Tibial nerve (tissue), 4 donors: ENCODE measurements at regions not wholly inside any gene's neighbourhood (a gene's known extent, or its start where the extent isn't known, plus 50 kb on each side); places are given as distances from the start of the nearest gene placed in this dataset.

Experiments
- DNase-seq, 2 donors: peaks; one replicate each; pipeline ENCODE4 v3.0.0-alpha.2; 2019; ENCODE audit warnings: low spot score in 2 of 2
- H3K27ac ChIP-seq, 4 donors: fragments of 200-600 bp; sonication (generic) in 3 of 4; one replicate each; pipeline ENCODE4 v1.5.1; 2017 to 2019; ENCODE audit warnings: mild to moderate bottlenecking in 1 of 4
- H3K27me3 ChIP-seq, 2 donors: fragments of 200-600 bp; sonication (generic) in 1 of 2; one replicate each; pipeline versions ENCODE4 v1.5.1 to v1.6.0; 2017 to 2019
- H3K36me3 ChIP-seq, 3 donors: fragments of 200-600 bp; sonication (generic); one replicate each; pipeline ENCODE4 v1.5.1; 2018 to 2019
- H3K4me1 ChIP-seq, 4 donors: fragments of 200-600 bp; sonication (generic) in 3 of 4; one replicate each; pipeline ENCODE4 v1.5.1; 2017 to 2019
- H3K4me3 ChIP-seq, 4 donors: fragments of 200-600 bp; sonication (generic) in 3 of 4; one replicate each; pipeline ENCODE4 v1.5.1; 2017 to 2019; ENCODE audit warnings: mild to moderate bottlenecking in 1 of 4, moderate library complexity in 1 of 4
- H3K9me3 ChIP-seq, 4 donors: fragments of 200-600 bp; sonication (generic) in 3 of 4; one replicate each; pipeline ENCODE4 v1.5.1; 2017 to 2019
- EP300 ChIP-seq, 2 donors: sonication (generic); formaldehyde crosslinking; IDR thresholded peaks; one replicate each; pipeline ENCODE4 v1.6.1; 2017; ENCODE audit warnings: antibody characterized with exemption in 2 of 2, mild to moderate bottlenecking in 1 of 2
- POLR2A ChIP-seq, 2 donors: fragments of 450-650 bp; IDR thresholded peaks; one replicate each; pipeline ENCODE4 v1.6.1; 2017; ENCODE audit warnings: antibody characterized with exemption in 2 of 2, mild to moderate bottlenecking in 2 of 2, moderate library complexity in 2 of 2
- WGBS, 2 donors: methylation state at CpG; one replicate each; pipeline ENCODE4 v1.1.5; 2018; 5-methylcytosine and 5-hydroxymethylcytosine counted together
- TF ChIP-seq, protein P1 (sequence below), 5 experiments: fragments of 200-600 bp in 3 of 5; fragments of 450-650 bp in 2 of 5; sonication (generic) in 3 of 5; IDR thresholded peaks; one replicate each; pipeline ENCODE4 v1.5.1; 2016 to 2019; ENCODE audit warnings: antibody characterized with exemption in 5 of 5, mild to moderate bottlenecking in 3 of 5, moderate library complexity in 2 of 5

DNA sequence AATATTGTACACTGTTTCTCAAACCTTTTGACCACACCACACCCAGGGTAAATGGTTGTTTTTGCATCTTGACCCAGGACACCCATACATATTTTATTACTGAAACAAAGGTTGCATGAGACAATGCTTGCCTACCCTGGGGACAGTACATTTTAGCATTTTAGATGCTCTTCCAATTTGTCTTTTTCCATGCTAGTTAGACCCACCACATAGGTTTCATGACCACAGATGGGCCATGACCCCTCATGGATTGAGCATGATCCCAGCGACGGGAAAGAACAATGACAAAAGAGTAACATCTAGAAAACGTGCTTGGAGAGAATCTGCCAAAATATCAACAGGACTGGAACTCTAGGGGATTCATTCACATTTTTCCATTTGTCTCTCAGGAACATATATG, 161.0 kb upstream of the PFN2 start:
- DNase-seq, result no peak
- H3K9me3 ChIP-seq, result no peaks in the 10 kb centered on the region
- H3K4me3 ChIP-seq, result no peak overlapping the region
- no peak overlapping the region for H3K27ac ChIP-seq
- WGBS, 2 donors, result 71 to 80% methylated on average over 3 of the region's 3 CpGs
- H3K36me3 ChIP-seq, result no peaks in the 10 kb centered on the region
- peaks cover 0 to 14% (median 0%) of the 10 kb centered on the region in 4 donors for H3K4me1 ChIP-seq
- no peaks in the 10 kb centered on the region for H3K27me3 ChIP-seq
- TF ChIP-seq EP300 (IDR thresholded peaks at IDR 0.05), result no peak
- TF ChIP-seq POLR2A (IDR thresholded peaks at IDR 0.05), result no peak
- TF ChIP-seq, protein P1, sequence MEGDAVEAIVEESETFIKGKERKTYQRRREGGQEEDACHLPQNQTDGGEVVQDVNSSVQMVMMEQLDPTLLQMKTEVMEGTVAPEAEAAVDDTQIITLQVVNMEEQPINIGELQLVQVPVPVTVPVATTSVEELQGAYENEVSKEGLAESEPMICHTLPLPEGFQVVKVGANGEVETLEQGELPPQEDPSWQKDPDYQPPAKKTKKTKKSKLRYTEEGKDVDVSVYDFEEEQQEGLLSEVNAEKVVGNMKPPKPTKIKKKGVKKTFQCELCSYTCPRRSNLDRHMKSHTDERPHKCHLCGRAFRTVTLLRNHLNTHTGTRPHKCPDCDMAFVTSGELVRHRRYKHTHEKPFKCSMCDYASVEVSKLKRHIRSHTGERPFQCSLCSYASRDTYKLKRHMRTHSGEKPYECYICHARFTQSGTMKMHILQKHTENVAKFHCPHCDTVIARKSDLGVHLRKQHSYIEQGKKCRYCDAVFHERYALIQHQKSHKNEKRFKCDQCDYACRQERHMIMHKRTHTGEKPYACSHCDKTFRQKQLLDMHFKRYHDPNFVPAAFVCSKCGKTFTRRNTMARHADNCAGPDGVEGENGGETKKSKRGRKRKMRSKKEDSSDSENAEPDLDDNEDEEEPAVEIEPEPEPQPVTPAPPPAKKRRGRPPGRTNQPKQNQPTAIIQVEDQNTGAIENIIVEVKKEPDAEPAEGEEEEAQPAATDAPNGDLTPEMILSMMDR (IDR thresholded peaks at IDR 0.05), result no peak

DNA sequence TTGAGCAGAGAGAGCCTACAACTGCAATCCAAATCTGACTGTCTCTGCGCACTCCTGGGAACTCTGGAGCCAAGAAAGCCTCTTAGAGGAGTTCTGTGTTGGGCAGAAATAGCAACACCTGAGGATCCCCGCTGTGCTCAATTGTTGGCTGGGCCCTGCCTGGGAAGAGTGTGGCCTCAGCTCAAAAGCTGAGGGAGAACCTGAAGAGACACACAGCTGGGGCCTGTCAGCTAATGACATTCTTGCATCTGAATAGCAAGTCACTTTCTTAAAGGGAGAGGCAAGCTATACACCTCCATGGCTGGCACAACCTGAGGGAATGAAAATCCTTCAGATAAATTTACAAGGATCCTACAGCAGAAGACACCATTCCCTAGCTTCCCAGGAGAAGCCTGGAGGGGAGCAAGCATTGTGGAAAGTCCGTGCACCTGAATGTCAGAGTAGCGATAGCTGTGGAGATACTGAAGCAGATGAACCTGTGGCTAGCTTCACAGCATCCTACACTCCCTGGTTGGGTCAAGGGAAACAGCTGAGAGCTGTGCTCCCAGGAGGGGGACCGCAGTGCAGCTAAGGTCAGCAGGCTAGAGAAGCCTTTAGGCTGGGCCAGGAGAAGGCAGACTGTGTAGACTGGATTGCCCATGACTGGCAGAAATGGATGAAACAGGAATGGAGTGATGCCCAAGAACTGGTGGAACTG, 159.9 kb upstream of the PFN2 start:
- TF ChIP-seq POLR2A (IDR thresholded peaks at IDR 0.05) (no peak), EP300 (IDR thresholded peaks at IDR 0.05) (no peak)
- TF ChIP-seq, protein P1 (IDR thresholded peaks at IDR 0.05), result no peak
- 87 to 91% methylated on average over 5 of the region's 5 CpGs for WGBS, 2 donors
- no peaks in the 10 kb centered on the region for H3K36me3 ChIP-seq

DNA sequence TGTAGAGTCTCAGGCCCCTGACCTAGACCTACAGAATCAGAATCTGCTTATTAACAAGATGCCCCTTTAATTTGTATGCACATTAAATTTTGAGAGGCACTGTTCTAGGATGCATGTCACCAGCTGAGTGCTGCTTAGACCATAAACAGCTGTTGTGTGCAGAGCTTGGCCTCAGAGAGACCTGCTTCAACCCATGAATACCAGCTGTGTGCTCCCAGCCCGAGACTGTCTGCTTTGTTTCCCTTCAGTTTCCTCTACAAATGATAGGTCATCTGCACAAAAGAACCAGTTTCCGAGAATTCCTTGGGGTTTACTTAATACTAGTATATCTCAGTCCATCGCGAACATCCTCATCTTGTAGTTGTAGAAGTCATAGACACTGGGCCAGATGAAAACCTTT, 158.5 kb upstream of the PFN2 start:
- WGBS, 2 donors, result 54 to 60% methylated on average over 4 of the region's 4 CpGs
- Histone ChIP-seq H3K4me1 (no peaks in the 10 kb centered on the region), H3K27me3 (no peaks in the 10 kb centered on the region), H3K9me3 (no peaks in the 10 kb centered on the region), H3K36me3 (no peaks in the 10 kb centered on the region), H3K27ac (no peak overlapping the region), H3K4me3 (no peak overlapping the region)
- TF ChIP-seq, protein P1 (IDR thresholded peaks at IDR 0.05), result no peak
- DNase-seq, result no peak

More for the DNA sequence above, 159.9 kb upstream of the PFN2 start:
- Histone ChIP-seq H3K9me3 (no peaks in the 10 kb centered on the region), H3K4me1 (peaks cover 0 to 10% (median 0%) of the 10 kb centered on the region in 4 donors), H3K4me3 (no peak overlapping the region), H3K27me3 (no peaks in the 10 kb centered on the region), H3K27ac (no peak overlapping the region)
- no peak for DNase-seq

- Histone ChIP-seq H3K4me3 (no peak overlapping the region), H3K27me3 (no peaks in the 10 kb centered on the region), H3K4me1 (no peaks in the 10 kb centered on the region), H3K9me3 (no peaks in the 10 kb centered on the region), H3K36me3 (no peaks in the 10 kb centered on the region), H3K27ac (no peak overlapping the region)
- no peak for DNase-seq
- TF ChIP-seq EP300 (IDR thresholded peaks at IDR 0.05) (no peak), POLR2A (IDR thresholded peaks at IDR 0.05) (no peak)
- TF ChIP-seq, protein P1 (IDR thresholded peaks at IDR 0.05), result no peak
- 41 to 48% methylated on average over 3 of the region's 3 CpGs for WGBS, 2 donors
Measured at GRCh38 chr3:150128126-150128525, 157.4 kb upstream of the PFN2 start.

DNA sequence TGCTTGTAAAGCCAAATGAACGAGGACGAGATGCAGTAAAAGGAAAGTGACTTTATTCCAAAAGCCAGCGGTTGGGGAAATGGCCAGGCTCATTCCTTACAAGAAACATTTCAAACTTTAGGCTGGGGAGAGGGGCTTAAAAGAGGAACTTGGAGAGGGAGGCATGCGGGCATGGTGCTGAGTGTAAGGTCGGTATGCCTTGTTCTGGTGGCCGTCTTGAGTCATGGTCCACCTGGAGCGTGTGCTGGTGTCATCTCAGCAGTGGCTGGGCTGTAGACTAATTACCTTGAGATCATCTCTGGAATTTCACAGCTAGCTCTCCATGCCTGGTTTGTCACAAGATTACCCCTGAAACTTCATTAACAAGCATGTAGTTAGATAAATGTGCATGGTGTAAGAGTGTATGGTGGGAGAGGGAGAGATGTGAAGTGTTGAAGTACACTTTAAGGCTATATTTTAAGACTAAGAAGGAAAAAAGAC, 156.4 kb upstream of the PFN2 start:
- Histone ChIP-seq H3K4me1 (no peaks in the 10 kb centered on the region), H3K9me3 (peaks cover 0 to 6% (median 2%) of the 10 kb centered on the region in 4 donors), H3K36me3 (no peaks in the 10 kb centered on the region), H3K27me3 (no peaks in the 10 kb centered on the region), H3K27ac (no peak overlapping the region), H3K4me3 (no peak overlapping the region)
- WGBS, 2 donors, result 80 to 90% methylated on average over 7 of the region's 7 CpGs
- DNase-seq, result no peak
- TF ChIP-seq, protein P1 (IDR thresholded peaks at IDR 0.05), result no peak
- TF ChIP-seq EP300 (IDR thresholded peaks at IDR 0.05), result no peak
- no peak for TF ChIP-seq POLR2A (IDR thresholded peaks at IDR 0.05)
